Kidney (tissue), 13 donors: ENCODE measurements at regions not wholly inside any gene's neighbourhood (a gene's known extent, or its start where the extent isn't known, plus 50 kb on each side); places are given as distances from the start of the nearest gene placed in this dataset.
A peak's percentile ranks its signal among the peaks of the same experiment; 100 is the strongest.
"Not testable (repeated sequence)": the region's sequence is repeated elsewhere in the genome, so short reads cannot be mapped to it uniquely, and the experiment has no call there.

Experiments used
- DNase-seq, 5 donors: peaks; one replicate each; pipeline ENCODE4 v3.0.0-alpha.2; 2013 to 2020
- FAIRE-seq: peaks from 2 replicates; lab custom pipeline; 2012; peaks lifted over from hg19 to GRCh38; lab: Jason Lieb, UNC
- H3K27ac ChIP-seq, 2 donors: one replicate each; pipeline ENCODE4 v1.7.0; 2013; ENCODE audit warnings: low read depth in 2 of 2, low read length in 2 of 2, inconsistent platforms in 1 of 2
- H3K27me3 ChIP-seq: one replicate; pipeline ENCODE4 v1.7.1; 2013; ENCODE audit warnings: low read length, inconsistent platforms; ENCODE audit not compliant: control insufficient read depth, insufficient read depth
- H3K36me3 ChIP-seq, 3 donors: one replicate each; pipeline versions ENCODE4 v1.7.0 to v1.7.1; 2013; ENCODE audit warnings: low read length in 3 of 3, control low read depth in 1 of 3, inconsistent platforms in 1 of 3; ENCODE audit not compliant: insufficient read depth in 3 of 3, control insufficient read depth in 2 of 3
- H3K4me1 ChIP-seq, 3 donors: one replicate each; pipeline versions ENCODE4 v1.7.0 to v1.7.1; 2013; ENCODE audit warnings: low read length in 3 of 3, inconsistent platforms in 1 of 3, low read depth in 1 of 3; ENCODE audit not compliant: control insufficient read depth in 2 of 3, insufficient read depth in 2 of 3
- H3K4me3 ChIP-seq, 3 donors: one replicate each; pipeline versions ENCODE4 v1.7.0 to v1.8.1; 2013; ENCODE audit warnings: low read length in 3 of 3, control low read depth in 1 of 3, inconsistent platforms in 1 of 3
- H3K9ac ChIP-seq, 3 donors: one replicate each; pipeline versions ENCODE4 v1.7.0 to v1.7.1; 2013; ENCODE audit warnings: low read length in 3 of 3, control low read depth in 1 of 3, inconsistent platforms in 1 of 3
- H3K9me3 ChIP-seq, 3 donors: one replicate each; pipeline versions ENCODE4 v1.7.0 to v1.7.1; 2013; ENCODE audit warnings: low read length in 3 of 3, control low read depth in 1 of 3, inconsistent platforms in 1 of 3; ENCODE audit not compliant: control insufficient read depth in 2 of 3, insufficient read depth in 1 of 3
- CTCF ChIP-seq: IDR thresholded peaks from 3 replicates; pipeline ENCODE4 v1.5.1; 2012; ENCODE audit warnings: mild to moderate bottlenecking, moderate library complexity, borderline replicate concordance; ENCODE audit not compliant: insufficient read depth; ENCODE audit errors: extremely low read depth
- intact Hi-C: fragments of 100-400 bp; cut with DNase I; formaldehyde crosslinking; loops from one replicate; pipeline ENCODE4 v1.11.1; 2022
- donor health status: control.
- donor health status: control.
- donor health status: control.
- donor health status: control.
- donor health status: control.
- donor health status: DM: yes; HTN: yes; CAD: no.
- donor health status: Normal renal cell carcinoma (clear cell type).

- Histone ChIP-seq H3K27me3 (no peaks in the 10 kb centered on the region), H3K4me3 (no peak overlapping the region), H3K9me3 (no peaks in the 10 kb centered on the region), H3K36me3 (no peaks in the 10 kb centered on the region), H3K27ac (no peak overlapping the region), H3K9ac (no peak overlapping the region), H3K4me1 (no peaks in the 10 kb centered on the region)
- FAIRE-seq (no peak), DNase-seq (no peak)
- intact Hi-C loops = no loop called here
- TF ChIP-seq CTCF = no peak
Measured at GRCh38 chr22:22756109-22756508, 111.7 kb downstream of the GGTLC2 start.

- H3K4me3 ChIP-seq, intact Hi-C loops, H3K27me3 ChIP-seq, H3K9ac ChIP-seq, H3K9me3 ChIP-seq, FAIRE-seq, DNase-seq, H3K36me3 ChIP-seq, H3K27ac ChIP-seq, H3K4me1 ChIP-seq: not testable (repeated sequence)
Measured at GRCh38 chr22:22756551-22757201, 112.3 kb downstream of the GGTLC2 start.

- peak in 1 of 5 donors; percentile 41 for DNase-seq
- H3K4me1 ChIP-seq, H3K9ac ChIP-seq, FAIRE-seq, intact Hi-C loops, H3K9me3 ChIP-seq, H3K27me3 ChIP-seq, H3K27ac ChIP-seq, H3K4me3 ChIP-seq, H3K36me3 ChIP-seq: not testable (repeated sequence)
Measured at GRCh38 chr22:22758101-22758807, 113.8 kb downstream of the GGTLC2 start.

GRCh38 chr22:22759371-22759770 lies 115.0 kb downstream of the GGTLC2 start:
- intact Hi-C loops = no loop called here
- no peak for FAIRE-seq
- DNase-seq = no peak
- H3K9me3 ChIP-seq = no peaks in the 10 kb centered on the region
- no peak overlapping the region for H3K9ac ChIP-seq
- no peak for TF ChIP-seq CTCF
- H3K36me3 ChIP-seq = no peaks in the 10 kb centered on the region
- no peak overlapping the region for H3K27ac ChIP-seq
- H3K4me3 ChIP-seq = no peak overlapping the region
- H3K4me1 ChIP-seq = no peaks in the 10 kb centered on the region
- no peaks in the 10 kb centered on the region for H3K27me3 ChIP-seq
